Fibroblast of lung (primary cell): ENCODE measurements at regions not wholly inside any gene's neighbourhood (a gene's known extent, or its start where the extent isn't known, plus 50 kb on each side); places are given as distances from the start of the nearest gene placed in this dataset.

Source experiments
- DNase-seq, 2 donors: peaks; one replicate each; pipeline versions ENCODE4 v3.0.0 to v3.0.0-alpha.2; 2010; ENCODE audit warnings: low read depth in 2 of 2
- H2AFZ ChIP-seq: 2 replicates; pipeline ENCODE4 v1.5.1; 2012; ENCODE audit warnings: low read length, control low read depth, inconsistent platforms
- H3K27ac ChIP-seq: 2 replicates; pipeline ENCODE4 v1.5.1; 2011; ENCODE audit warnings: low read length, control low read depth; ENCODE audit not compliant: insufficient read depth
- H3K27me3 ChIP-seq: 2 replicates; pipeline ENCODE4 v1.5.1; 2011; ENCODE audit warnings: mild to moderate bottlenecking, low read length; ENCODE audit not compliant: control insufficient read depth, insufficient read depth
- H3K36me3 ChIP-seq: 2 replicates; pipeline ENCODE4 v1.5.1; 2011; ENCODE audit warnings: low read length; ENCODE audit not compliant: control insufficient read depth, insufficient read depth
- H3K4me1 ChIP-seq: 2 replicates; pipeline ENCODE4 v1.5.1; 2011; ENCODE audit warnings: low read length; ENCODE audit not compliant: control insufficient read depth, insufficient read depth; ENCODE audit errors: extremely low read depth
- H3K4me2 ChIP-seq: 2 replicates; pipeline ENCODE4 v1.5.1; 2011; ENCODE audit warnings: low read length, control low read depth; ENCODE audit not compliant: insufficient read depth; ENCODE audit errors: extremely low read depth
- H3K4me3 ChIP-seq, 4 experiments: fragments of 200-600 bp in 1 of 4; sonication (generic) in 1 of 4; replicated peaks in 1 of 4; 2 replicates each; pipeline ENCODE4 v1.5.1; 2011 to 2016; ENCODE audit warnings: low read length in 4 of 4, low read depth in 3 of 4, mild to moderate bottlenecking in 3 of 4, control low read depth in 2 of 4, inconsistent platforms in 1 of 4, mixed read lengths in 1 of 4; ENCODE audit not compliant: insufficient read depth in 1 of 4; ENCODE audit errors: control extremely low read depth in 1 of 4
- H3K79me2 ChIP-seq: 2 replicates; pipeline ENCODE4 v1.5.1; 2012; ENCODE audit warnings: mild to moderate bottlenecking, low read length, inconsistent platforms; ENCODE audit not compliant: control insufficient read depth, insufficient read depth
- H3K9ac ChIP-seq: 2 replicates; pipeline ENCODE4 v1.5.1; 2011; ENCODE audit warnings: mild to moderate bottlenecking, low read length, control low read depth; ENCODE audit not compliant: insufficient read depth
- H3K9me3 ChIP-seq: 2 replicates; pipeline ENCODE4 v1.5.1; 2012; ENCODE audit warnings: low read depth, low read length; ENCODE audit not compliant: control insufficient read depth, insufficient read depth
- H4K20me1 ChIP-seq: 2 replicates; pipeline ENCODE4 v1.5.1; 2011; ENCODE audit warnings: low read length; ENCODE audit not compliant: control insufficient read depth, insufficient read depth; ENCODE audit errors: extremely low read depth
- EZH2 ChIP-seq: IDR thresholded peaks from 2 replicates; pipeline ENCODE4 v1.5.1; 2012; ENCODE audit warnings: low read length, control low read depth, mild to moderate bottlenecking; ENCODE audit errors: missing control alignments
- TF ChIP-seq, protein P1 (sequence below), 2 donors: IDR thresholded peaks in 1 of 2; conservative IDR thresholded peaks in 1 of 2; 1 replicate in 1 of 2; 2 replicates in 1 of 2; pipeline ENCODE4 v1.5.1; 2011 to 2012; ENCODE audit warnings: low read length in 2 of 2, control low read depth in 1 of 2, inconsistent platforms in 1 of 2, low read depth in 1 of 2, mild to moderate bottlenecking in 1 of 2

DNA sequence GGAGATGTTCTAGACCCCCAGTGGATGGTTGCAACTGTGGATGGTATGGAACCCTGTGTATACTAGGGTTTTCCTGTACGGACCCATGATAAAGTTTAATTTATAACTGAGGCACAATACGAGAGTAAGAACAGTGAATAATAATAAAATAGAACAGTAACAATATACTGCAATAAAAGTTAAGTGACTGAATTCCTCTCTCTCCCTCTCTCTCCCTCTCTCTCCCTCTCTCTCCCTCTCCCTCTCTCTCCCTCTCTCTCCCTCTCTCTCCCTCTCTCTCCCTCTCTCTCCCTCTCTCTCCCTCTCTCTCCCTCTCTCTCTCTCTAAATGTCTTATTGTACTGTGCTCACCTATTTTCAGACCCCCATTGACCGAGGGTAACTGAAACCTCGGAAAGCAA, 291.0 kb downstream of the IRF8 start:
- no peak overlapping the region for H3K27ac ChIP-seq

DNA sequence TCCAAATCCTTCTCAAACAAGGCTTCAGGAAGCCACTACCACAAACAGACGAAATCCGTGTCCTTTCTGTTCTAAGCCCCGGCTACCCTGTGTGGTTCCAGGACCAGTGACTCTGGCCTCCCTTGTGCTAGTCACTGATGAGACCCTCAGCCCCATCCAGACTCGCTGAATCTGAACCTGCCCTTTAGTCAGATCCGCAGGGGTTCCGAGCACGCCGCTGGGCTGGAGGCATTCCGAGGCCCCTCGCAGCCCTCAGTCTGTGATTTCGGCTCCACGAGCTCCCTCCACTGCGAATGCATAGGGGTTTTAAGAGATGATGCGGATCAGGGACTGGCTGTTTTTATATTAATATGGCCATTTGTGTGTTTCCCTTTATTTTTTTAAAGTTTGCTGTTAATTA, 292.7 kb downstream of the IRF8 start:
- no peaks in the 10 kb centered on the region for H3K9me3 ChIP-seq
- no peak for DNase-seq
- no peak overlapping the region for H2AFZ ChIP-seq
- H4K20me1 ChIP-seq = no peaks in the 10 kb centered on the region
- TF ChIP-seq, protein P1, sequence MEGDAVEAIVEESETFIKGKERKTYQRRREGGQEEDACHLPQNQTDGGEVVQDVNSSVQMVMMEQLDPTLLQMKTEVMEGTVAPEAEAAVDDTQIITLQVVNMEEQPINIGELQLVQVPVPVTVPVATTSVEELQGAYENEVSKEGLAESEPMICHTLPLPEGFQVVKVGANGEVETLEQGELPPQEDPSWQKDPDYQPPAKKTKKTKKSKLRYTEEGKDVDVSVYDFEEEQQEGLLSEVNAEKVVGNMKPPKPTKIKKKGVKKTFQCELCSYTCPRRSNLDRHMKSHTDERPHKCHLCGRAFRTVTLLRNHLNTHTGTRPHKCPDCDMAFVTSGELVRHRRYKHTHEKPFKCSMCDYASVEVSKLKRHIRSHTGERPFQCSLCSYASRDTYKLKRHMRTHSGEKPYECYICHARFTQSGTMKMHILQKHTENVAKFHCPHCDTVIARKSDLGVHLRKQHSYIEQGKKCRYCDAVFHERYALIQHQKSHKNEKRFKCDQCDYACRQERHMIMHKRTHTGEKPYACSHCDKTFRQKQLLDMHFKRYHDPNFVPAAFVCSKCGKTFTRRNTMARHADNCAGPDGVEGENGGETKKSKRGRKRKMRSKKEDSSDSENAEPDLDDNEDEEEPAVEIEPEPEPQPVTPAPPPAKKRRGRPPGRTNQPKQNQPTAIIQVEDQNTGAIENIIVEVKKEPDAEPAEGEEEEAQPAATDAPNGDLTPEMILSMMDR (conservative IDR thresholded peaks at IDR 0.05 in 1 of 2, IDR thresholded peaks at IDR 0.05 in 1 of 2; ENCODE audit: low read depth in 1 of 2, low read length in 2 of 2) = no peak
- peaks cover 6% of the 10 kb centered on the region for H3K27me3 ChIP-seq
- no peak overlapping the region for H3K4me3 ChIP-seq
- H3K4me2 ChIP-seq = no peak overlapping the region
- no peaks in the 10 kb centered on the region for H3K79me2 ChIP-seq
- H3K9ac ChIP-seq = no peak overlapping the region
- no peak overlapping the region for H3K27ac ChIP-seq
- H3K4me1 ChIP-seq = no peaks in the 10 kb centered on the region
- H3K36me3 ChIP-seq = no peaks in the 10 kb centered on the region

More for the DNA sequence above, 291.0 kb downstream of the IRF8 start:
- Histone ChIP-seq H4K20me1 (no peaks in the 10 kb centered on the region), H3K4me2 (no peak overlapping the region), H3K9ac (no peak overlapping the region), H3K4me1 (no peaks in the 10 kb centered on the region), H3K9me3 (no peaks in the 10 kb centered on the region), H3K79me2 (no peaks in the 10 kb centered on the region), H2AFZ (no peak overlapping the region), H3K4me3 (no peak overlapping the region), H3K36me3 (no peaks in the 10 kb centered on the region), H3K27me3 (peaks cover 5% of the 10 kb centered on the region)
- TF ChIP-seq, protein P1 (conservative IDR thresholded peaks at IDR 0.05 in 1 of 2, IDR thresholded peaks at IDR 0.05 in 1 of 2; ENCODE audit: low read depth in 1 of 2, low read length in 2 of 2) = no peak
- no peak for TF ChIP-seq EZH2
- DNase-seq = no peak

DNA sequence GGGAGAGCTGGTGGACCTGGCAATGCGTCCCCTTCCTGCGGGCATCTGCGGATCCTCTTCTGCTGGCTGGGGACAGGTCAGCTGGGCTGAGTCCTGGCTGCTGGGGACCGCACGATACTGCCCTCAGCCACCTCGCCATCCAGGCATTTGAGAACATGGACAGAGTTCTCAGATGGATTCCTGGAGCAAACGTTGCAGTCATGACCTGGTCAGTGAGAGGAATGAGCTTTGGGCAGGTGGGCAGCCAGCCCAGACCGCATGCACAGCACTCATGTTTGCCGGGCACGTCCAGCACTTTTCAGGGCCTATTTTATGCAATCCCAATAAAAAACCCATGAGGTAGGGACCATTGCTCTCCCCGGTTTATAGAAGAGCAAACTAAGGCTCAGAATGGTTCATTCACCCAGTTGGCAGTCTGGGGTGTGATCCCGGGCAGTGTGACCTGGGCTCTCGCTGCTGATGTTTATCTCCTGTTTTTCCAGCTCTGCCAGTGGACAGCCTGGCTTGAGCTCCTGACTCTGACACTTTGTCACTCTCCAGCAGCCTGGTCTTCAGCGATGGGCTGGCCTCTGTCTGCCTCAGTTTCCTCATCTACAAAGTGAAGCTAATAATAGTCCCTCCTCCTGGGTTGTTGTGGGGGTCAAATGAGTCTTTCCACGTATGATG, 294.7 kb downstream of the IRF8 start:
- no peak for DNase-seq
- H3K79me2 ChIP-seq = no peaks in the 10 kb centered on the region
- H3K9ac ChIP-seq = no peak overlapping the region
- peaks cover 10% of the 10 kb centered on the region for H3K27me3 ChIP-seq
- no peaks in the 10 kb centered on the region for H3K4me1 ChIP-seq
- no peaks in the 10 kb centered on the region for H4K20me1 ChIP-seq
- TF ChIP-seq EZH2 = no peak
- TF ChIP-seq, protein P1 (conservative IDR thresholded peaks at IDR 0.05 in 1 of 2, IDR thresholded peaks at IDR 0.05 in 1 of 2; ENCODE audit: low read depth in 1 of 2, low read length in 2 of 2) = no peak
- H3K36me3 ChIP-seq = no peaks in the 10 kb centered on the region
- H3K4me2 ChIP-seq = no peak overlapping the region
- H3K27ac ChIP-seq = no peak overlapping the region
- H3K9me3 ChIP-seq = no peaks in the 10 kb centered on the region
- H3K4me3 ChIP-seq = no peak overlapping the region
- H2AFZ ChIP-seq = no peak overlapping the region
